OCI-LY3 (cell line): ENCODE measurements at regions not wholly inside any gene's neighbourhood (a gene's known extent, or its start where the extent isn't known, plus 50 kb on each side); places are given as distances from the start of the nearest gene placed in this dataset.

Experiments used
- H2AFZ ChIP-seq: fragments of 200-600, 300-600 bp; shearing (Covaris generic); 2 replicates; pipeline ENCODE4 v1.6.0; 2014; ENCODE audit warnings: antibody characterized with exemption, low read depth, low read length
- H3K27ac ChIP-seq: fragments of 200-600, 300-600 bp; sonication (generic); 2 replicates; pipeline ENCODE4 v1.5.1; 2014; ENCODE audit warnings: mild to moderate bottlenecking, low read length, moderate library complexity, mixed read lengths
- H3K27me3 ChIP-seq: fragments of 200-600, 300-600 bp; sonication (generic); 2 replicates; pipeline ENCODE4 v1.6.1; 2014; ENCODE audit warnings: low read depth, low read length, mixed read lengths
- H3K36me3 ChIP-seq: fragments of 200-600, 300-600 bp; sonication (generic); replicated peaks from 2 replicates; pipeline ENCODE3; 2014; ENCODE audit warnings: low read depth, low read length, mixed read lengths
- H3K4me1 ChIP-seq: fragments of 300-600, 200-600 bp; sonication (generic); 2 replicates; pipeline ENCODE4 v1.6.1; 2014; ENCODE audit warnings: low read length, mixed read lengths
- H3K4me2 ChIP-seq: fragments of 200-600, 300-600 bp; sonication (generic); 2 replicates; pipeline ENCODE4 v1.6.1; 2014; ENCODE audit warnings: low read length, mixed read lengths
- H3K4me3 ChIP-seq: fragments of 300-600, 200-600 bp; sonication (generic); 2 replicates; pipeline ENCODE4 v1.5.1; 2014; ENCODE audit warnings: antibody characterized with exemption, mild to moderate bottlenecking, low read length, moderate library complexity
- H3K79me2 ChIP-seq: fragments of 300-600, 200-600 bp; shearing (Covaris generic); 2 replicates; pipeline ENCODE4 v1.6.1; 2014; ENCODE audit warnings: mild to moderate bottlenecking, low read length, mixed read lengths
- H3K9ac ChIP-seq: fragments of 300-600, 200-600 bp; shearing (Covaris generic); 2 replicates; pipeline ENCODE4 v1.6.0; 2014; ENCODE audit warnings: mild to moderate bottlenecking, low read length, moderate library complexity
- H3K9me3 ChIP-seq: fragments of 200-600, 300-600 bp; shearing (Covaris generic); 2 replicates; pipeline ENCODE4 v1.6.1; 2014; ENCODE audit warnings: low read length, mixed read lengths; ENCODE audit not compliant: insufficient read depth
- H4K20me1 ChIP-seq: fragments of 200-600, 300-600 bp; sonication (generic); 2 replicates; pipeline ENCODE4 v1.6.1; 2016; ENCODE audit warnings: low read length, mixed read lengths; ENCODE audit not compliant: insufficient read depth
- EZH2phosphoT487 ChIP-seq: fragments of 200-600 bp; shearing (Covaris generic); IDR thresholded peaks from 2 replicates; pipeline ENCODE4 v1.6.1; 2018; ENCODE audit warnings: antibody characterized with exemption, mixed run types, low read depth
- TF ChIP-seq, protein P1 (sequence below): fragments of 200-600, 300-600 bp; sonication (generic); IDR thresholded peaks from 2 replicates; pipeline ENCODE4 v1.5.1; 2014; ENCODE audit warnings: antibody characterized with exemption, low read length, low read depth

GRCh38 chr2:136443661-136444060 is 321.7 kb upstream of the THSD7B start:
- TF ChIP-seq, protein P1, sequence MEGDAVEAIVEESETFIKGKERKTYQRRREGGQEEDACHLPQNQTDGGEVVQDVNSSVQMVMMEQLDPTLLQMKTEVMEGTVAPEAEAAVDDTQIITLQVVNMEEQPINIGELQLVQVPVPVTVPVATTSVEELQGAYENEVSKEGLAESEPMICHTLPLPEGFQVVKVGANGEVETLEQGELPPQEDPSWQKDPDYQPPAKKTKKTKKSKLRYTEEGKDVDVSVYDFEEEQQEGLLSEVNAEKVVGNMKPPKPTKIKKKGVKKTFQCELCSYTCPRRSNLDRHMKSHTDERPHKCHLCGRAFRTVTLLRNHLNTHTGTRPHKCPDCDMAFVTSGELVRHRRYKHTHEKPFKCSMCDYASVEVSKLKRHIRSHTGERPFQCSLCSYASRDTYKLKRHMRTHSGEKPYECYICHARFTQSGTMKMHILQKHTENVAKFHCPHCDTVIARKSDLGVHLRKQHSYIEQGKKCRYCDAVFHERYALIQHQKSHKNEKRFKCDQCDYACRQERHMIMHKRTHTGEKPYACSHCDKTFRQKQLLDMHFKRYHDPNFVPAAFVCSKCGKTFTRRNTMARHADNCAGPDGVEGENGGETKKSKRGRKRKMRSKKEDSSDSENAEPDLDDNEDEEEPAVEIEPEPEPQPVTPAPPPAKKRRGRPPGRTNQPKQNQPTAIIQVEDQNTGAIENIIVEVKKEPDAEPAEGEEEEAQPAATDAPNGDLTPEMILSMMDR, result no peak
- TF ChIP-seq EZH2phosphoT487, result no peak
- H3K27me3 ChIP-seq, result 0 out of 2 replicates have a peak, but pooled peaks cover 13% of the 10 kb centered on the region
- H3K36me3 ChIP-seq, result no peaks in the 10 kb centered on the region
- no peaks in the 10 kb centered on the region for H4K20me1 ChIP-seq
- no peak overlapping the region for H3K4me3 ChIP-seq
- H3K9ac ChIP-seq, result no peak overlapping the region
- no peaks in the 10 kb centered on the region for H3K9me3 ChIP-seq
- no peaks in the 10 kb centered on the region for H3K79me2 ChIP-seq
- no peaks in the 10 kb centered on the region for H3K4me1 ChIP-seq
- no peak overlapping the region for H3K27ac ChIP-seq
- H2AFZ ChIP-seq, result no peak overlapping the region
- no peak overlapping the region for H3K4me2 ChIP-seq

GRCh38 chr2:136441979-136442714 is 323.2 kb upstream of the THSD7B start:
- Histone ChIP-seq H3K9ac (no peak overlapping the region), H3K4me3 (no peak overlapping the region), H3K9me3 (no peaks in the 10 kb centered on the region), H3K27me3 (peaks cover 13% of the 10 kb centered on the region; the same call in 1 of the 2 replicates), H3K4me2 (no peak overlapping the region), H4K20me1 (no peaks in the 10 kb centered on the region), H3K27ac (no peak overlapping the region), H3K4me1 (no peaks in the 10 kb centered on the region), H3K79me2 (no peaks in the 10 kb centered on the region), H3K36me3 (no peaks in the 10 kb centered on the region), H2AFZ (no peak overlapping the region)
- TF ChIP-seq, protein P1, result no peak
- no peak for TF ChIP-seq EZH2phosphoT487

- H4K20me1 ChIP-seq, result no peaks in the 10 kb centered on the region
- no peak overlapping the region for H3K27ac ChIP-seq
- peaks cover 13% of the 10 kb centered on the region; the same call in 1 of the 2 replicates for H3K27me3 ChIP-seq
- H3K9me3 ChIP-seq, result no peaks in the 10 kb centered on the region
- no peak overlapping the region for H3K4me3 ChIP-seq
- H3K9ac ChIP-seq, result no peak overlapping the region
- H3K4me2 ChIP-seq, result no peak overlapping the region
- no peaks in the 10 kb centered on the region for H3K79me2 ChIP-seq
- no peak for TF ChIP-seq EZH2phosphoT487
- TF ChIP-seq, protein P1, result no peak
- H3K36me3 ChIP-seq, result no peaks in the 10 kb centered on the region
- no peaks in the 10 kb centered on the region for H3K4me1 ChIP-seq
- H2AFZ ChIP-seq, result no peak overlapping the region
Observed at GRCh38 chr2:136439064-136439676, 321.2 kb upstream of the CXCR4 start.

DNA sequence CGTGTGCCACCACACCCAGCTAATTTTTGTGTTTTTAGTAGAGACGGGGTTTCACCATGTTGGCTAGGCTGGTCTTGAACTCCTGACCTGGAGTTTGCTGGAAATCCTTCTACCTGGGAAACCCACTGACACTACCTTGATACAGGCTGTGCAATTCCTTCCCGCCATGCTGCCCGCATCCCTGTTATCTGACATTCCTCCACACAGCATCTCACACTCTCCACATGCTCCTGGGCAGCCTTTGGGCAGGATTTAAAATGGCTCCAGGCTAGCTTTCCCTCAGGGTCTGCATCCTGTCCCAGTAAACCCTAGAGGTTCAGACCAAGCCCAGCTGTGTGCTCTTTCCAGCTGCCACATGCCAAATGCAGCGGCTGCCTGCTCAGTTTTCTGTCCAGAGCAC is 319.5 kb upstream of the CXCR4 start:
- no peaks in the 10 kb centered on the region for H3K9me3 ChIP-seq
- no peak overlapping the region for H3K4me3 ChIP-seq
- H3K4me2 ChIP-seq, result no peak overlapping the region
- no peaks in the 10 kb centered on the region for H4K20me1 ChIP-seq
- H2AFZ ChIP-seq, result no peak overlapping the region
- no peak overlapping the region for H3K9ac ChIP-seq
- H3K27me3 ChIP-seq, result peaks cover 13% of the 10 kb centered on the region; the same call in 1 of the 2 replicates
- no peaks in the 10 kb centered on the region for H3K79me2 ChIP-seq
- H3K27ac ChIP-seq, result no peak overlapping the region
- no peaks in the 10 kb centered on the region for H3K36me3 ChIP-seq
- H3K4me1 ChIP-seq, result no peaks in the 10 kb centered on the region
- TF ChIP-seq, protein P1, result no peak
- TF ChIP-seq EZH2phosphoT487, result no peak
